ENCODE measurements at regions not wholly inside any gene's neighbourhood (a gene's known extent, or its start where the extent isn't known, plus 50 kb on each side); places are given as distances from the start of the nearest gene placed in this dataset.

DNA sequence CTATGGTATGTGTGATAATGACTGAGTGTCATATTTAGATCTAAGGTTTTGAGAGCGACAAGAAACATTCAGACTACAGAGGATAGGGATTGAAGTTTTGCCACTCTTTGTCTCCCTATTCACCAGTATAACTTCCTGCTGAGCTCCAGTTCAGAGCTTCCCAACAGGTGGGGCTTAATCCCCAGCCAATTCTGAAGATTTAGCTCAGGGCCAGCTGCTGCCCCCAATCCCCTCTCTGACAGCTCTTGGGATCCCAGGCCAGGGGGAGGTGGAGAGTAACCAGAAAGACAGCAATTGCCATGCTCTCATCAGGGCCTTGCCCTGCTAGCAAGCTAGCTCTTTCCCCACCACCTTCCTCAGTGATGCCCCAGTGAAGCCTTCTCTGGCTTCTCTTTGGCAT is 57.8 kb downstream of the TRIL start:
- ChIA-PET POLR2A (no interaction called here), CTCF (ENCODE audit: low intra/inter-chr PET ratio) (no interaction called here)
- no peak overlapping the region for H3K9ac ChIP-seq (ENCODE audit: insufficient read depth in 1 of 2, low read depth in 2 of 2, low read length in 2 of 2)
- intact Hi-C loops (cut with micrococcal nuclease) = no loop called here
- no peak overlapping the region for H3K4me2 ChIP-seq (ENCODE audit: insufficient read depth, low read length)
- WGBS (ENCODE audit: insufficient coverage, low coverage, missing lambda C conversion rate) = 0% methylated on average over 1 of the region's 1 CpG
- H3K4me1 ChIP-seq (replicated peaks in 1 of 2; ENCODE audit: control insufficient read depth in 2 of 2, insufficient read depth in 2 of 2, low read length in 2 of 2) = no peaks in the 10 kb centered on the region
- no peaks in the 10 kb centered on the region for H3K36me3 ChIP-seq (ENCODE audit: control insufficient read depth, insufficient read depth, low read length)
- no peaks in the 10 kb centered on the region for H4K20me1 ChIP-seq (replicated peaks; ENCODE audit: control insufficient read depth, insufficient read depth, low read length)
- H3K9me3 ChIP-seq (replicated peaks; ENCODE audit: control insufficient read depth, insufficient read depth, low read depth, low read length) = no peaks in the 10 kb centered on the region
- peaks cover 0 to 4% of the 10 kb centered on the region in 2 experiments; a peak in 2 of 5 replicates for H3K27me3 ChIP-seq (ENCODE audit: control insufficient read depth in 2 of 2, insufficient read depth in 2 of 2, low read length in 2 of 2)
- ATAC-seq = no peak
- H3K79me2 ChIP-seq (ENCODE audit: control insufficient read depth, insufficient read depth, low read length) = no peaks in the 10 kb centered on the region
- H2AFZ ChIP-seq (ENCODE audit: low read depth, low read length) = no peak overlapping the region
- H3K27ac ChIP-seq (ENCODE audit: extremely low read depth, low read depth, low read length) = no peak overlapping the region
- no peak for DNase-seq (ENCODE audit: extremely low read depth in 1 of 4, low spot score in 3 of 4)
- no peak overlapping the region for H3K4me3 ChIP-seq
- in situ Hi-C loops (cut with MboI) = no loop called here
- TF ChIP-seq ZBED1 (IDR thresholded peaks at IDR 0.05) = no peak
- no peak for TF ChIP-seq FIP1L1 (IDR thresholded peaks at IDR 0.05; ENCODE audit: low read depth, low read length, poor library complexity, severe bottlenecking)
- TF ChIP-seq, protein P1, sequence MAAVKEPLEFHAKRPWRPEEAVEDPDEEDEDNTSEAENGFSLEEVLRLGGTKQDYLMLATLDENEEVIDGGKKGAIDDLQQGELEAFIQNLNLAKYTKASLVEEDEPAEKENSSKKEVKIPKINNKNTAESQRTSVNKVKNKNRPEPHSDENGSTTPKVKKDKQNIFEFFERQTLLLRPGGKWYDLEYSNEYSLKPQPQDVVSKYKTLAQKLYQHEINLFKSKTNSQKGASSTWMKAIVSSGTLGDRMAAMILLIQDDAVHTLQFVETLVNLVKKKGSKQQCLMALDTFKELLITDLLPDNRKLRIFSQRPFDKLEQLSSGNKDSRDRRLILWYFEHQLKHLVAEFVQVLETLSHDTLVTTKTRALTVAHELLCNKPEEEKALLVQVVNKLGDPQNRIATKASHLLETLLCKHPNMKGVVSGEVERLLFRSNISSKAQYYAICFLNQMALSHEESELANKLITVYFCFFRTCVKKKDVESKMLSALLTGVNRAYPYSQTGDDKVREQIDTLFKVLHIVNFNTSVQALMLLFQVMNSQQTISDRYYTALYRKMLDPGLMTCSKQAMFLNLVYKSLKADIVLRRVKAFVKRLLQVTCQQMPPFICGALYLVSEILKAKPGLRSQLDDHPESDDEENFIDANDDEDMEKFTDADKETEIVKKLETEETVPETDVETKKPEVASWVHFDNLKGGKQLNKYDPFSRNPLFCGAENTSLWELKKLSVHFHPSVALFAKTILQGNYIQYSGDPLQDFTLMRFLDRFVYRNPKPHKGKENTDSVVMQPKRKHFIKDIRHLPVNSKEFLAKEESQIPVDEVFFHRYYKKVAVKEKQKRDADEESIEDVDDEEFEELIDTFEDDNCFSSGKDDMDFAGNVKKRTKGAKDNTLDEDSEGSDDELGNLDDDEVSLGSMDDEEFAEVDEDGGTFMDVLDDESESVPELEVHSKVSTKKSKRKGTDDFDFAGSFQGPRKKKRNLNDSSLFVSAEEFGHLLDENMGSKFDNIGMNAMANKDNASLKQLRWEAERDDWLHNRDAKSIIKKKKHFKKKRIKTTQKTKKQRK (IDR thresholded peaks at IDR 0.05; ENCODE audit: borderline replicate concordance, low read depth, low read length) = no peak
- no peak for TF ChIP-seq XRCC3 (IDR thresholded peaks at IDR 0.05)
- TF ChIP-seq SAFB (IDR thresholded peaks at IDR 0.05; ENCODE audit: borderline replicate concordance, low read depth, low read length) = no peak
- no peak for TF ChIP-seq ZC3H4 (CRISPR knock-in tag; IDR thresholded peaks at IDR 0.05; ENCODE audit: borderline replicate concordance)
- no peak for TF ChIP-seq ZNF232 (CRISPR knock-in tag; IDR thresholded peaks at IDR 0.05)
- TF ChIP-seq, protein P2, sequence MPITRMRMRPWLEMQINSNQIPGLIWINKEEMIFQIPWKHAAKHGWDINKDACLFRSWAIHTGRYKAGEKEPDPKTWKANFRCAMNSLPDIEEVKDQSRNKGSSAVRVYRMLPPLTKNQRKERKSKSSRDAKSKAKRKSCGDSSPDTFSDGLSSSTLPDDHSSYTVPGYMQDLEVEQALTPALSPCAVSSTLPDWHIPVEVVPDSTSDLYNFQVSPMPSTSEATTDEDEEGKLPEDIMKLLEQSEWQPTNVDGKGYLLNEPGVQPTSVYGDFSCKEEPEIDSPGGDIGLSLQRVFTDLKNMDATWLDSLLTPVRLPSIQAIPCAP (CRISPR knock-in tag; IDR thresholded peaks at IDR 0.05; ENCODE audit: borderline replicate concordance) = no peak
- TF ChIP-seq TAL1 (IDR thresholded peaks at IDR 0.05) = no peak
- no peak for TF ChIP-seq MEF2D (tag; conservative IDR thresholded peaks at IDR 0.05; ENCODE audit: low read depth)
- no TSS peak for BruUV-seq (replicated peaks)
- H3K9me1 ChIP-seq (ENCODE audit: control insufficient read depth, insufficient read depth, low read length) = no peaks in the 10 kb centered on the region
- FAIRE-seq = no peak
